ENCODE measurements at regions not wholly inside any gene's neighbourhood (a gene's known extent, or its start where the extent isn't known, plus 50 kb on each side); places are given as distances from the start of the nearest gene placed in this dataset.

DNA sequence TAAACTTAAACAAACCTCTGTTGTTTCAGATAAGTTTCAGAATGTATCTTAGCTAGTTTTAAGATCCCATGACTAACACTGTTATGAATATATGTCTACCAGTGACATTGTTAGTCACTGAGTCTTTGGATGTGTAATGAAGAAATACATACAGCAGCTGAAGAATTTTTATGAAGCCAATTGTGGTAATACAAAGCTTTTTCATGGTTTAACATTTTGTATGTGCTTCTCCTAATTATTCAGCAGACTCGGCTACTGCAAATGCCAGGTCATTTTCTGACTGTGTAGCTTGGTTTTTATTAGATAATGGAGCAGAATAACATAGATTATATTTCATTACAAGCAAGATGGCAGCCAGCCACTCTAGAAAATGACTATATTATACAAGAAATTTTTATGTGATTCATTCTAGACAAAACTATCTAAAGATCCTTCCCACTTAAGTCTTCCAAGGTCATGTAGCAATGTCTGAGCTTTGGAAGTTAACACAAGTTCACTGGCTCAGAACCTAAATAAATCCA is 147.8 kb downstream of the TNFSF18 start:
- ChIA-PET CTCF (no interaction called here), POLR2A (no interaction called here)
- DNase-seq (ENCODE audit: extremely low spot score): no peak
- no peak for TF ChIP-seq CTBP1 (IDR thresholded peaks at IDR 0.05; ENCODE audit: borderline replicate concordance)
- no peak for TF ChIP-seq PKNOX1 (IDR thresholded peaks at IDR 0.05)
- no peak for TF ChIP-seq BHLHE40 (IDR thresholded peaks at IDR 0.05; ENCODE audit: borderline replicate concordance)
- no peak for TF ChIP-seq HDGF (IDR thresholded peaks at IDR 0.05; ENCODE audit: borderline replicate concordance)
- no peak for TF ChIP-seq FOXK2 (IDR thresholded peaks at IDR 0.05)
- no peak for TF ChIP-seq LEF1 (IDR thresholded peaks at IDR 0.05; ENCODE audit: borderline replicate concordance)

DNA sequence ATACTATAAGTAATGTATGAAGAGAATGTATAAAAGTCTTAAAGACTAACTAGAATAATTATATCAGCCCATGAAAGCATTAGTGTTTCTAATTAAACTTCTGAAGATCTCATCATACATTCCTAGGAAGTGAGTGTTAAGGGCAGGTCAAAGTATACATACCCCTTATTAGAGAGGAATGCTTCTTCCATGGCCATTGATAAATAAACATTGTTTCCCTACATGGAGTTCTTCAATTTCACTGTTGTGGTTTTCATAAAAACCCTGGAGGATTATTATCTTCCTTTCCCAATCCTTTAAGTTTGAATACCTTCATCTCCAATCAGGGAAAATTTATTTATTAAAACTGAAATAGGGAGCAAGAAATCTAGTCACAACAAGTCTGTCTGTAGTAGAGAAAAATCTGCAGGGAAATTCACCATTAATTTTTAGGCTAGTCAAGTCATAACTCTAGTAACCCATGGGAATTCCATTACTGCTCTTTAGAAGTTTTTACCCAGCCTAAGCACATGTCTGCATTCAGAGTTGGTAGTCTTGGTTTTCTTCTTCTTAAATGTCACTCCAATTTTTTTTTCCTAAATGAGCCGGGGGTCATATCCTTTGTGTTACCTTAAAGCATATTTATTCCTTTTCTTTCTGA is 147.0 kb downstream of the TNFSF18 start:
- ChIA-PET CTCF (no interaction called here), POLR2A (no interaction called here)
- DNase-seq (ENCODE audit: extremely low spot score): no peak
- TF ChIP-seq CTBP1 (IDR thresholded peaks at IDR 0.05; ENCODE audit: borderline replicate concordance) (no peak), FOXM1 (IDR thresholded peaks at IDR 0.05; ENCODE audit: borderline replicate concordance) (no peak), LEF1 (IDR thresholded peaks at IDR 0.05; ENCODE audit: borderline replicate concordance) (no peak), FOXK2 (IDR thresholded peaks at IDR 0.05) (no peak), NFRKB (IDR thresholded peaks at IDR 0.05) (no peak), BHLHE40 (IDR thresholded peaks at IDR 0.05; ENCODE audit: borderline replicate concordance) (no peak), L3MBTL2 (conservative IDR thresholded peaks at IDR 0.05) (no peak), PKNOX1 (IDR thresholded peaks at IDR 0.05) (no peak)

- no peak for DNase-seq (ENCODE audit: extremely low spot score)
- CTCF ChIA-PET: no interaction called here
- TF ChIP-seq NFRKB (IDR thresholded peaks at IDR 0.05) (no peak), ARNT (IDR thresholded peaks at IDR 0.05) (no peak), ELF4 (IDR thresholded peaks at IDR 0.05) (no peak), FOXM1 (IDR thresholded peaks at IDR 0.05; ENCODE audit: borderline replicate concordance) (no peak), ZNF384 (IDR thresholded peaks at IDR 0.05) (no peak), SUZ12 (IDR thresholded peaks at IDR 0.05) (no peak), TARDBP (IDR thresholded peaks at IDR 0.05) (no peak), LEF1 (IDR thresholded peaks at IDR 0.05; ENCODE audit: borderline replicate concordance) (no peak), SP1 (IDR thresholded peaks at IDR 0.05) (no peak), FOXK2 (IDR thresholded peaks at IDR 0.05) (no peak), BHLHE40 (IDR thresholded peaks at IDR 0.05; ENCODE audit: borderline replicate concordance) (no peak), HDGF (IDR thresholded peaks at IDR 0.05; ENCODE audit: borderline replicate concordance) (no peak), FOXA1 (IDR thresholded peaks at IDR 0.05) (no peak), L3MBTL2 (conservative IDR thresholded peaks at IDR 0.05) (no peak), PKNOX1 (IDR thresholded peaks at IDR 0.05) (no peak), CTBP1 (IDR thresholded peaks at IDR 0.05; ENCODE audit: borderline replicate concordance) (no peak)
- POLR2A ChIA-PET: no interaction called here
Observed at GRCh38 chr1:172905452-172905851, 145.3 kb downstream of the TNFSF18 start.

DNA sequence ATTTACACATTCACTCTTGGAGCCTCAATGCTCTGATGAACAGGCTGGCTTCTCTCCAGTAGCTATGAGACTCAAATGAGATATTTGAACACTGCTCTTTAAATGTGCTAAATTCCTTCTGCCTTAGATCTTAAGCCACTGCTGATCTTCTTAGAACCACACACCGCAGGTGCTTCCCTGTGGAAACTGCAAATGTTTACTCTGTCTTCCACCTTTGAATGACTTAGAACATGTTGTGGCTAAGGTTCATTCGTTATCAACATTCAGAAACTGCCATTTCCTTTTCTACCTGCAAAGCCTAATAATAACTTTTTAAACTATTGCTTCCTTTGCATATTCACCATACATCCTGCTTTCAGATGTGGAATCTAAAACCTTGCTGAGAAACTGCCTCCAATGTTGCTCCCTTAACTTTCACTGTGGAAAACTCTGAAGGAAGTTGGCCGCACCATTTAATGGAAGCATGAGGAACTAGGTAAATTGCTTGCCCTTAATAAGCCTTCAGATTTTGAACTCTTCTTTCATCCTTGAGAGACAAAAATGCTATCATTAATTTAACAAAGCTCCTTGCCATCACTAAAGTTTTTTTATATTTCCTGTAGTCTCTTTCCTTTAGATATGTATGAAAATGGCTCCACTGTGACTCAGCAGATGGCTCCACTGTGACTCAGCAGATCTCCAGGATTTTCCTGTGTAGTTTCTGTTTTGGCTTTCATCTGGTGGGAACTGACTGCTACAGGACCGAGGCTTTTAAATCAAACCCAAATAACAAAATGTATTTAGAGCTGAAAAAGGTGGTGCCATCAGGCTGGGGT is 143.8 kb downstream of the TNFSF18 start:
- CTCF ChIA-PET: no interaction called here
- POLR2A ChIA-PET: no interaction called here

GRCh38 chr1:172907834-172908326 is 142.9 kb downstream of the TNFSF18 start:
- POLR2A ChIA-PET: no interaction called here
- CTCF ChIA-PET: no interaction called here
- no peak for DNase-seq (ENCODE audit: extremely low spot score)
- TF ChIP-seq FOXA1 (IDR thresholded peaks at IDR 0.05) (no peak), L3MBTL2 (conservative IDR thresholded peaks at IDR 0.05) (no peak), LEF1 (IDR thresholded peaks at IDR 0.05; ENCODE audit: borderline replicate concordance) (no peak), SP1 (IDR thresholded peaks at IDR 0.05) (no peak), TARDBP (IDR thresholded peaks at IDR 0.05) (no peak), PKNOX1 (IDR thresholded peaks at IDR 0.05) (no peak), SUZ12 (IDR thresholded peaks at IDR 0.05) (no peak)

More for the DNA sequence above, 143.8 kb downstream of the TNFSF18 start:
- TF ChIP-seq FOXK2 (IDR thresholded peaks at IDR 0.05) (no peak), FOXA1 (IDR thresholded peaks at IDR 0.05) (no peak), ZNF384 (IDR thresholded peaks at IDR 0.05) (no peak)
- no peak for DNase-seq (ENCODE audit: extremely low spot score)

Data from HEK293T (cell line).